22Rv1 (cell line): ENCODE measurements at regions not wholly inside any gene's neighbourhood (a gene's known extent, or its start where the extent isn't known, plus 50 kb on each side); places are given as distances from the start of the nearest gene placed in this dataset.

Source experiments
- H3K27ac ChIP-seq: fragments of 450-650 bp; 2 replicates; pipeline ENCODE4 v1.5.1; 2017
- ZFX ChIP-seq: fragments of 450-650 bp; IDR thresholded peaks from 2 replicates; pipeline ENCODE4 v1.6.1; 2017; ENCODE audit warnings: antibody characterized with exemption, borderline replicate concordance
- TF ChIP-seq, protein P1 (sequence below): fragments of 450-650 bp; IDR thresholded peaks from 2 replicates; pipeline ENCODE4 v1.5.1; 2017; ENCODE audit warnings: mild to moderate bottlenecking

GRCh38 chr6:44549516-44549915, 162.0 kb downstream of the CDC5L start:
- no peak for TF ChIP-seq ZFX
- TF ChIP-seq, protein P1, sequence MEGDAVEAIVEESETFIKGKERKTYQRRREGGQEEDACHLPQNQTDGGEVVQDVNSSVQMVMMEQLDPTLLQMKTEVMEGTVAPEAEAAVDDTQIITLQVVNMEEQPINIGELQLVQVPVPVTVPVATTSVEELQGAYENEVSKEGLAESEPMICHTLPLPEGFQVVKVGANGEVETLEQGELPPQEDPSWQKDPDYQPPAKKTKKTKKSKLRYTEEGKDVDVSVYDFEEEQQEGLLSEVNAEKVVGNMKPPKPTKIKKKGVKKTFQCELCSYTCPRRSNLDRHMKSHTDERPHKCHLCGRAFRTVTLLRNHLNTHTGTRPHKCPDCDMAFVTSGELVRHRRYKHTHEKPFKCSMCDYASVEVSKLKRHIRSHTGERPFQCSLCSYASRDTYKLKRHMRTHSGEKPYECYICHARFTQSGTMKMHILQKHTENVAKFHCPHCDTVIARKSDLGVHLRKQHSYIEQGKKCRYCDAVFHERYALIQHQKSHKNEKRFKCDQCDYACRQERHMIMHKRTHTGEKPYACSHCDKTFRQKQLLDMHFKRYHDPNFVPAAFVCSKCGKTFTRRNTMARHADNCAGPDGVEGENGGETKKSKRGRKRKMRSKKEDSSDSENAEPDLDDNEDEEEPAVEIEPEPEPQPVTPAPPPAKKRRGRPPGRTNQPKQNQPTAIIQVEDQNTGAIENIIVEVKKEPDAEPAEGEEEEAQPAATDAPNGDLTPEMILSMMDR: no peak
- no peak overlapping the region for H3K27ac ChIP-seq

GRCh38 chr6:44554194-44554593, 166.7 kb downstream of the CDC5L start:
- H3K27ac ChIP-seq: no peak overlapping the region
- TF ChIP-seq, protein P1: no peak
- no peak for TF ChIP-seq ZFX

GRCh38 chr6:44554861-44555260, 167.4 kb downstream of the CDC5L start:
- H3K27ac ChIP-seq: no peak overlapping the region

DNA sequence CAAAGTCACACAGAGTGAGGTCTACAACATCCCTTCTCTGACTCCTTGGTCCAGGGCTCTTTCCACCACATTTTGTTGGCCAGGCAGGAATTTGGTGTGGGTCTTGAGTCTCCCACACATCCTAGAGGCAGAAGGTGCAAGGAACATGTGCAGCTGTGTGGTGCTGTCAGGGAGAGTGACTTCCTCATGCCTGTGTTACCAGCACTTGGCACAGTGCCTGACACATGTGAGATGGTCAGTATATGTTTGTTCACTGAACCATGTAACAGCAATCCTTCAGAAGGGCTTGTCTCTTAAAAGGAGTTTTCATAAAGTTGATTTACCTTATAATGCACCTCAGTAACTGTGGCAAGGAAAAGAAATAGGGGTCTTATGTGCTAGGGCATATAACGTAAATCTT, 168.5 kb downstream of the CDC5L start:
- no peak overlapping the region for H3K27ac ChIP-seq
- TF ChIP-seq, protein P1: no peak
- no peak for TF ChIP-seq ZFX

More at GRCh38 chr6:44554861-44555260, 167.4 kb downstream of the CDC5L start:
- TF ChIP-seq, protein P1: no peak
- TF ChIP-seq ZFX: no peak

DNA sequence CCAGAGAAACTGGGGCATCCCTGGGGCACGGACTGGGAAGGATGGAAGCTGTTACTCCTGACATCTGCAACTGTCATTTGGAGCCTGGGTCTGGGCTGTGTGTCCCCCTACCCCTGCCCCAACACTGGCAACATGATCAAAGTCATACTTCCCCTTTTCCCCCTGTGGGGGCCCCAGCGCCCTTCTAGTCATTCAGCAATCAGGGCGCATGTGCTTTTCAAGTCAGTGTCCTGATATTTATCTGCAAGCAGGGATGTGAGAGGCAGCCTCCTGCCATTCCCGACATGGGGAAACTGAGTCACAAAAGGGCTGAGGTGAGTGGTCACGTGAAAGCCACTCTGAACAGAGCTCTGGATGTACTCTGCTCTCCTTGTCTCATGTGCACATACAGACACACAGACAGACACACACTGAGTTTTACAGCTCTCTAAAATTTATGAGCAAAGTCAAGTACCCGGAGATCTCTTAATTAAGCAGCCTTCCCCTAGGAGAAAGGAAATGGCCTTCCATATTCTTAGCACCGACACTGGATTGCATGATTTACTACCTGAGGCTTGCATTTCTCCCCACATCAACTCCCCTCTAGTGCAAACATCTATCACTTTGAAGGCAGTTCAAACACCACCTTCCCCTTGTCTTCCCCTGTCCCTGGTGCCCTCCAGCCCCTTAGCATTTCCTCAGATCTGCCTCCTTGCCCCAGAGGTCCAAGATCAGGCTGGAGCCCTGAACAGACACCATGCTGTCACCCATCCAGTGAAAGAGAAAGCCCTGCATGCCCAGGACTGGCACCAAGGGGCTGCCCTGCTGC, 170.7 kb downstream of the CDC5L start:
- no peak for TF ChIP-seq ZFX
- TF ChIP-seq, protein P1: no peak
- H3K27ac ChIP-seq: peak overlapping the region; percentile 34

GRCh38 chr6:44558832-44559251, 171.3 kb downstream of the CDC5L start:
- TF ChIP-seq, protein P1: no peak
- TF ChIP-seq ZFX: no peak
- peak overlapping the region; percentile 34 for H3K27ac ChIP-seq

GRCh38 chr6:44559486-44560270, 172.2 kb downstream of the CDC5L start:
- TF ChIP-seq, protein P1: no peak
- no peak for TF ChIP-seq ZFX
- H3K27ac ChIP-seq: peak overlapping the region; percentile 34; the same call in 1 of the 2 replicates
